WTC11 (cell line): ENCODE measurements at regions not wholly inside any gene's neighbourhood (a gene's known extent, or its start where the extent isn't known, plus 50 kb on each side); places are given as distances from the start of the nearest gene placed in this dataset.

Experiments
- ATAC-seq: fragments of 200-7000 bp; cut with Tn5 transposase; 2 replicates; pipeline ENCODE4 v1.10.0; 2021; ENCODE audit warnings: mild to moderate bottlenecking, moderate library complexity
- CTCF ChIA-PET: fragments of 300-600 bp; sonication (Branson Sonifier 250); formaldehyde crosslinking; loops from one replicate; lab custom pipeline; 2021; ENCODE audit warnings: antibody characterized with exemption; lab: Charles Lee
- POLR2A ChIA-PET: fragments of 350-600 bp; sonication (Branson Sonifier 250); formaldehyde crosslinking; loops from one replicate; lab custom pipeline; 2021; ENCODE audit warnings: antibody characterized with exemption; lab: Charles Lee
- DNase-seq: peaks from one replicate; pipeline ENCODE4 v3.0.0; 2021; ENCODE audit warnings: low spot score
- H3K27ac Mint-ChIP-seq: 2 replicates; pipeline ENCODE4 v1.8.0; 2021; ENCODE audit warnings: mixed read lengths
- H3K27me3 Mint-ChIP-seq: 2 replicates; pipeline ENCODE4 v1.8.0; 2021; ENCODE audit warnings: low read depth, mild to moderate bottlenecking, moderate library complexity, mixed read lengths
- H3K36me3 Mint-ChIP-seq: 2 replicates; pipeline ENCODE4 v1.8.0; 2021; ENCODE audit warnings: mixed read lengths
- H3K4me1 Mint-ChIP-seq: 2 replicates; pipeline ENCODE4 v1.8.0; 2022; ENCODE audit warnings: mixed read lengths
- H3K4me3 Mint-ChIP-seq: 2 replicates; pipeline ENCODE4 v1.8.0; 2021; ENCODE audit warnings: mild to moderate bottlenecking, moderate library complexity, mixed read lengths
- H3K9me3 Mint-ChIP-seq: 2 replicates; pipeline ENCODE4 v1.8.0; 2021; ENCODE audit warnings: mixed read lengths
- CBFB ChIP-seq: sonication (generic); formaldehyde crosslinking; IDR thresholded peaks from 2 replicates; pipeline ENCODE4 v1.8.1; 2022; ENCODE audit warnings: mild to moderate bottlenecking, low read depth, missing genetic modification reagents
- CDX4 ChIP-seq: fragments of 250-450 bp; sonication (Bioruptor Pico); IDR thresholded peaks from 2 replicates; pipeline ENCODE4 v1.9.0; 2021; ENCODE audit warnings: moderate library complexity, mild to moderate bottlenecking, inconsistent platforms, borderline replicate concordance
- CREM ChIP-seq: sonication (generic); formaldehyde crosslinking; IDR thresholded peaks from 2 replicates; pipeline ENCODE4 v1.8.1; 2022; ENCODE audit warnings: mild to moderate bottlenecking, missing genetic modification reagents, moderate library complexity
- ERG ChIP-seq: fragments of 250-450 bp; sonication (Bioruptor Pico); IDR thresholded peaks from 2 replicates; pipeline ENCODE4 v1.8.0; 2021; ENCODE audit warnings: mild to moderate bottlenecking
- FOXP1 ChIP-seq: sonication (generic); formaldehyde crosslinking; IDR thresholded peaks from 2 replicates; pipeline ENCODE4 v1.8.0; 2022; ENCODE audit warnings: missing genetic modification reagents, mild to moderate bottlenecking, moderate library complexity, borderline replicate concordance
- HMGXB4 ChIP-seq: sonication (generic); formaldehyde crosslinking; IDR thresholded peaks from 2 replicates; pipeline ENCODE4 v1.8.1; 2023; ENCODE audit warnings: mild to moderate bottlenecking, moderate library complexity, missing genetic modification reagents
- IRF1 ChIP-seq: sonication (generic); formaldehyde crosslinking; IDR thresholded peaks from 2 replicates; pipeline ENCODE4 v1.8.0; 2023; ENCODE audit warnings: missing genetic modification reagents
- IRF2 ChIP-seq: sonication (generic); formaldehyde crosslinking; IDR thresholded peaks from 2 replicates; pipeline ENCODE4 v1.8.0; 2022; ENCODE audit warnings: low read depth, missing genetic modification reagents, borderline replicate concordance
- JUN ChIP-seq: sonication (generic); formaldehyde crosslinking; IDR thresholded peaks from 2 replicates; pipeline ENCODE4 v1.8.0; 2023; ENCODE audit warnings: mild to moderate bottlenecking, missing genetic modification reagents
- SMAD3 ChIP-seq: sonication (generic); formaldehyde crosslinking; IDR thresholded peaks from 2 replicates; pipeline ENCODE4 v1.8.0; 2022; ENCODE audit warnings: missing genetic modification reagents, mild to moderate bottlenecking, borderline replicate concordance
- TP53 ChIP-seq: sonication (generic); formaldehyde crosslinking; IDR thresholded peaks from 2 replicates; pipeline ENCODE4 v1.8.1; 2023; ENCODE audit warnings: mild to moderate bottlenecking, missing genetic modification reagents
- ZNF396 ChIP-seq: fragments of 250-450 bp; sonication (Bioruptor Pico); IDR thresholded peaks from 2 replicates; pipeline ENCODE4 v1.8.0; 2021; ENCODE audit warnings: mild to moderate bottlenecking, moderate library complexity, borderline replicate concordance
- TF ChIP-seq, protein P1 (sequence below): sonication (generic); formaldehyde crosslinking; IDR thresholded peaks from 2 replicates; pipeline ENCODE4 v1.8.1; 2023; ENCODE audit warnings: mild to moderate bottlenecking, missing genetic modification reagents, moderate library complexity
- TF ChIP-seq, protein P2 (sequence below): sonication (generic); formaldehyde crosslinking; IDR thresholded peaks from 2 replicates; pipeline ENCODE4 v1.8.0; 2022; ENCODE audit warnings: mild to moderate bottlenecking, missing genetic modification reagents

DNA sequence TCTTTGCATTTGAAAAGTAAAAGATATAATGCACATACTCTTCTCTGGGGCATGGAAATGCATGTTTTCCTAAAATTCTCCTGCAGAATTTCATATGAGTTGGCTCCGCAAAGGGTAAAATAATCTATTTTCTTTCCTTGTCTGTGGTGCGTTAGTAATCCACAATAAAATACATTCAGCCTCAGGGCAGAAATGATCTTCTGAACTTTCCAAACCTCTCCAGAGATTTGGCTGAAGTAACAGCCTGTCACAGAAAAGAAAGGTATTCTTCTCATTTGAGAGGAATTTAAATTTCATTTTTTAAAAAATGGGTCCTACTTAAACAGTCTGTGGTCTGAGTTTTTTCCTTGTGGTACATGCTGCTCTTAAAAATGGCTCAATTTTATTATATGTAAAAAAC, 182.7 kb upstream of the DCBLD2 start (continued):
- TF ChIP-seq HMGXB4 (CRISPR knock-in tag) (no peak), ZNF396 (CRISPR knock-in tag) (no peak), IRF2 (CRISPR knock-in tag) (no peak), IRF1 (CRISPR knock-in tag) (no peak), ERG (no peak), CBFB (CRISPR knock-in tag) (no peak)

DNA sequence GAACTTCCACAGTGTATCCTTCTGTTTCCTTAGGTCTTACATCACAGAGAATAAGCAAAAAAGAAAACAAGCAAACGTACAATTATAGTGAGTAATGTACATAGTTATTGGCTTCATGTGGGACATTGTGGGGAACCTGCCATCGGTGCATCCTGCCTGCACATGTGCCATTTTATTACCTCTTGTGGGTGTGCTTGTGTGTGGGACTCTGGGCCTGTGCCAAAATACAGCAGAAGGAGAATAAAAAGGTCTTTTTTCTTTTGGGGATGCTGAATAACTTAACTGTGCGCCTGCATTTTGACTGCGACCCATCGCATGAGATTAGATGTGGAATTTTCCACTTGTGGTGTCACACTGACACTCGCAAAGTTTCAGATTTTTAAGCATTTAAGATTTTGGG, 169.6 kb upstream of the DCBLD2 start:
- ATAC-seq, result no peak
- Mint-ChIP-seq H3K36me3 (peaks cover 12% of the 10 kb centered on the region), H3K27me3 (no peaks in the 10 kb centered on the region; the same call in 1 of the 2 replicates), H3K9me3 (peaks cover 14% of the 10 kb centered on the region), H3K4me3 (no peak overlapping the region), H3K27ac (no peak overlapping the region), H3K4me1 (no peaks in the 10 kb centered on the region)
- no peak for DNase-seq
- POLR2A ChIA-PET, result no interaction called here
- CTCF ChIA-PET, result no interaction called here
- TF ChIP-seq CREM (CRISPR knock-in tag), result no peak
- no peak for TF ChIP-seq CDX4 (CRISPR knock-in tag)
- TF ChIP-seq FOXP1 (CRISPR knock-in tag), result no peak
- TF ChIP-seq, protein P1, sequence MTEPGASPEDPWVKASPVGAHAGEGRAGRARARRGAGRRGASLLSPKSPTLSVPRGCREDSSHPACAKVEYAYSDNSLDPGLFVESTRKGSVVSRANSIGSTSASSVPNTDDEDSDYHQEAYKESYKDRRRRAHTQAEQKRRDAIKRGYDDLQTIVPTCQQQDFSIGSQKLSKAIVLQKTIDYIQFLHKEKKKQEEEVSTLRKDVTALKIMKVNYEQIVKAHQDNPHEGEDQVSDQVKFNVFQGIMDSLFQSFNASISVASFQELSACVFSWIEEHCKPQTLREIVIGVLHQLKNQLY (CRISPR knock-in tag), result no peak
- no peak for TF ChIP-seq TP53 (CRISPR knock-in tag)
- no peak for TF ChIP-seq SMAD3 (CRISPR knock-in tag)

GRCh38 chr3:99069973-99070372, 168.5 kb upstream of the DCBLD2 start:
- peaks cover 16% of the 10 kb centered on the region for H3K36me3 Mint-ChIP-seq
- POLR2A ChIA-PET, result no interaction called here
- TF ChIP-seq, protein P2, sequence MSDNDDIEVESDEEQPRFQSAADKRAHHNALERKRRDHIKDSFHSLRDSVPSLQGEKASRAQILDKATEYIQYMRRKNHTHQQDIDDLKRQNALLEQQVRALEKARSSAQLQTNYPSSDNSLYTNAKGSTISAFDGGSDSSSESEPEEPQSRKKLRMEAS (CRISPR knock-in tag), result no peak
- TF ChIP-seq JUN, result no peak
- ATAC-seq, result no peak
- H3K27ac Mint-ChIP-seq, result no peak overlapping the region
- no peaks in the 10 kb centered on the region for H3K4me1 Mint-ChIP-seq
- peaks cover 21% of the 10 kb centered on the region for H3K9me3 Mint-ChIP-seq
- H3K27me3 Mint-ChIP-seq, result no peaks in the 10 kb centered on the region; the same call in 1 of the 2 replicates
- CTCF ChIA-PET, result no interaction called here
- DNase-seq, result no peak
- no peak overlapping the region for H3K4me3 Mint-ChIP-seq

DNA sequence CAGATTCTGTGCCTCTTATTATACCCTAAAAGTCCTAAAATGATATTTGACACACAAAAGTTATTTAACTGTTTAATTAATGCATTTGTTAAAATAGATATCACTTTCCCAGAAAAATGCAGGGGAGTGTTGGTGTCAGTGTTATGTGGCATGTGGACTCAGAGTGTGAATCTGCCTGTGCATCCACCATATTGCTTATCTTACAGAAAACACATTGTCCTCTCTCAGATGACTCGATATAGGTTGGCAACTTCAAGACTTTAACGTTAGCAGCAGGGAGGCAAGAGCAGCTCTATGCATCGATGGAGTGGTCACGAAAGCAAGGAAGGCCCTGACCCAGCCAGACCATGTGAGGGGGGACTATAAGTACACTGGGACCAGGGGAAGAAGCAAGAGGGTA, 165.4 kb upstream of the DCBLD2 start:
- ChIA-PET POLR2A (no interaction called here), CTCF (no interaction called here)
- no peak overlapping the region for H3K27ac Mint-ChIP-seq
- H3K27me3 Mint-ChIP-seq, result no peaks in the 10 kb centered on the region; the same call in 1 of the 2 replicates
- ATAC-seq, result no peak
- H3K4me1 Mint-ChIP-seq, result no peaks in the 10 kb centered on the region
- TF ChIP-seq CDX4 (CRISPR knock-in tag), result no peak
- TF ChIP-seq FOXP1 (CRISPR knock-in tag), result no peak
- peaks cover 7% of the 10 kb centered on the region for H3K36me3 Mint-ChIP-seq
- no peak overlapping the region for H3K4me3 Mint-ChIP-seq
- peaks cover 30% of the 10 kb centered on the region for H3K9me3 Mint-ChIP-seq
- DNase-seq, result no peak
